Lung (tissue), 11 donors: ENCODE measurements at regions not wholly inside any gene's neighbourhood (a gene's known extent, or its start where the extent isn't known, plus 50 kb on each side); places are given as distances from the start of the nearest gene placed in this dataset.

Source experiments
- ATAC-seq: fragments of 200-7000 bp; cut with Tn5 transposase; one replicate; pipeline ENCODE4 v1.9.1; 2020; ENCODE audit warnings: moderate number of reproducible peaks; ENCODE audit not compliant: insufficient read depth, low FRiP score
- DNase-seq, 3 donors: peaks; one replicate each; pipeline ENCODE4 v3.0.0-alpha.2; 2013 to 2017
- H3K27ac ChIP-seq, 2 donors: one replicate each; pipeline ENCODE4 v1.5.1; 2013; ENCODE audit warnings: mild to moderate bottlenecking in 2 of 2, moderate library complexity in 2 of 2, control low read depth in 1 of 2, inconsistent platforms in 1 of 2, low read depth in 1 of 2, low read length in 1 of 2
- H3K27me3 ChIP-seq, 3 donors: one replicate each; pipeline ENCODE4 v1.5.1; 2013; ENCODE audit warnings: low read length in 2 of 3; ENCODE audit not compliant: control insufficient read depth in 3 of 3, insufficient read depth in 3 of 3
- H3K36me3 ChIP-seq, 4 donors: one replicate each; pipeline ENCODE4 v1.5.1; 2013; ENCODE audit warnings: low read length in 4 of 4, mild to moderate bottlenecking in 1 of 4, moderate library complexity in 1 of 4; ENCODE audit not compliant: control insufficient read depth in 4 of 4, insufficient read depth in 4 of 4
- H3K4me1 ChIP-seq, 5 donors: one replicate each; pipeline ENCODE4 v1.5.1; 2013; ENCODE audit warnings: low read length in 5 of 5, mild to moderate bottlenecking in 2 of 5, moderate library complexity in 1 of 5; ENCODE audit not compliant: control insufficient read depth in 5 of 5, insufficient read depth in 5 of 5
- H3K4me3 ChIP-seq: one replicate; pipeline ENCODE4 v1.5.1; 2013; ENCODE audit warnings: mild to moderate bottlenecking, control low read depth, moderate library complexity
- H3K9ac ChIP-seq, 2 donors: one replicate each; pipeline ENCODE4 v1.5.1; 2013; ENCODE audit warnings: low read length in 2 of 2, control low read depth in 1 of 2; ENCODE audit not compliant: insufficient read depth in 1 of 2
- H3K9me3 ChIP-seq, 4 donors: one replicate each; pipeline ENCODE4 v1.5.1; 2013; ENCODE audit warnings: low read length in 3 of 4, mild to moderate bottlenecking in 1 of 4, moderate library complexity in 1 of 4; ENCODE audit not compliant: control insufficient read depth in 4 of 4, insufficient read depth in 3 of 4
- WGBS, 2 donors: extraction: QIAGEN DNeasy Blood & Tissue Kit; methylation state at CpG; one replicate each; pipeline ENCODE4 v1.1.7; 2013; 5-methylcytosine and 5-hydroxymethylcytosine counted together
- TF ChIP-seq, protein P1 (sequence below): IDR thresholded peaks from 2 replicates; pipeline ENCODE4 v1.5.1; 2012; ENCODE audit warnings: mild to moderate bottlenecking; ENCODE audit errors: control extremely low read depth, extremely low read depth
- donor health status: control.
- donor health status: control.
- donor health status: Bipolar disorder and iron deficiency.
- donor health status: healthy.
- donor health status: DM: yes; HTN: yes; CAD: no.

DNA sequence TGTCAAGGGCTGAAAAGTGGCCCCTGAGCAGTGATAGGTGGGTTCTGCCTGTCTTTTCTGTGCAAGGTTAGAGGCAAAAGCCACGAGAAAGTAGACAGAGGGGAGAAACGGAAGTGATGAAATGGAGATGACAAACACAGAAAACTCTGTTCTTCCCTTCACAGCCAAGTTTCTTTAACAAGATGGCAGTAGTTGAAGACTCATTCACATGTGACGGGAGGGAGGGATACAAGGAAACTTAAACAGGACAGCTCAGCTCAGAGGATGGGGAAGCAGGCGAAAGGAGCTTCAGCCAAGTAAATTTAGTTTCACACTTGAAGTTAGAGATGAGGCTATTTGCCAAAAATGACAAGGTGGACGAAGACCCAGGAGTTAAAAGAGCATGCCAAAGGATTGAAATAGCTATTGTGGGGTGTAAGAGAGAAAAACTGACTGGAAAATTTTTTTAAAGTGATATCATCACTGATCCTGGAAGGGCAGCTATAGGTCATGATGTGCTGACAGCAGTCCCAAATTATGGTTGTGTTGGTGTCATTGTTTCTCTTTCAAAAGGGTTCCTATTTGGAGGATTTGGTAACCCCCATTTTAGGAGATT is 347.9 kb downstream of the EFNB2 start:
- Histone ChIP-seq H3K9me3 (peaks cover 0 to 5% (median 0%) of the 10 kb centered on the region in 4 donors), H3K4me3 (no peak overlapping the region), H3K4me1 (no peaks in the 10 kb centered on the region), H3K27ac (no peak overlapping the region), H3K9ac (no peak overlapping the region), H3K27me3 (peaks cover 0 to 2% (median 0%) of the 10 kb centered on the region in 3 donors), H3K36me3 (no peaks in the 10 kb centered on the region)
- 73 to 84% methylated on average over 5 of the region's 5 CpGs for WGBS, 2 donors
- TF ChIP-seq, protein P1, sequence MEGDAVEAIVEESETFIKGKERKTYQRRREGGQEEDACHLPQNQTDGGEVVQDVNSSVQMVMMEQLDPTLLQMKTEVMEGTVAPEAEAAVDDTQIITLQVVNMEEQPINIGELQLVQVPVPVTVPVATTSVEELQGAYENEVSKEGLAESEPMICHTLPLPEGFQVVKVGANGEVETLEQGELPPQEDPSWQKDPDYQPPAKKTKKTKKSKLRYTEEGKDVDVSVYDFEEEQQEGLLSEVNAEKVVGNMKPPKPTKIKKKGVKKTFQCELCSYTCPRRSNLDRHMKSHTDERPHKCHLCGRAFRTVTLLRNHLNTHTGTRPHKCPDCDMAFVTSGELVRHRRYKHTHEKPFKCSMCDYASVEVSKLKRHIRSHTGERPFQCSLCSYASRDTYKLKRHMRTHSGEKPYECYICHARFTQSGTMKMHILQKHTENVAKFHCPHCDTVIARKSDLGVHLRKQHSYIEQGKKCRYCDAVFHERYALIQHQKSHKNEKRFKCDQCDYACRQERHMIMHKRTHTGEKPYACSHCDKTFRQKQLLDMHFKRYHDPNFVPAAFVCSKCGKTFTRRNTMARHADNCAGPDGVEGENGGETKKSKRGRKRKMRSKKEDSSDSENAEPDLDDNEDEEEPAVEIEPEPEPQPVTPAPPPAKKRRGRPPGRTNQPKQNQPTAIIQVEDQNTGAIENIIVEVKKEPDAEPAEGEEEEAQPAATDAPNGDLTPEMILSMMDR, result no peak
- DNase-seq (no peak), ATAC-seq (no peak)

DNA sequence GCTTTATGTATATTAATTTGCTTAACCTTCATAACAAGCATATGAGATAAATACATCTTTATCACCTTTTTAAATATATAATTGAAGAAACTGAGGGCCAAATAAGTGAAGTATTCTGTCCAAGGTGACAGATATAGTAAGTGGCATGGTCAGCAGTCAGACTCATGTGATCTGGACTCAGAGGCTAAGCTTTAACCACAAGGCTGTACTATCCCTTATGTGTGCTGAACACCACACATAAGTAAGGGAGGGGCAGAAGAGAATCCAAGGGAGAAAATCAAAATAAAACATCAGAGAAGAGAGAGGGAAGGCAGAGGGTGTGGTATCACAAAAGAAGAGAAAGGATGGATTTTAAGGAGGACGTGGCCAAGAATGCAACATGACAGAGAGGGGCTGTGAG is 348.4 kb downstream of the EFNB2 start:
- ATAC-seq, result no peak
- WGBS, 2 donors, result 94 to 96% methylated on average over 1 of the region's 1 CpG
- H3K36me3 ChIP-seq, result no peaks in the 10 kb centered on the region
- no peak overlapping the region for H3K9ac ChIP-seq
- H3K4me1 ChIP-seq, result no peaks in the 10 kb centered on the region
- no peak for DNase-seq
- H3K27me3 ChIP-seq, result peaks cover 0 to 2% (median 0%) of the 10 kb centered on the region in 3 donors
- H3K9me3 ChIP-seq, result peaks cover 0 to 5% (median 0%) of the 10 kb centered on the region in 4 donors
- H3K4me3 ChIP-seq, result no peak overlapping the region
- TF ChIP-seq, protein P1, result no peak
- H3K27ac ChIP-seq, result no peak overlapping the region

DNA sequence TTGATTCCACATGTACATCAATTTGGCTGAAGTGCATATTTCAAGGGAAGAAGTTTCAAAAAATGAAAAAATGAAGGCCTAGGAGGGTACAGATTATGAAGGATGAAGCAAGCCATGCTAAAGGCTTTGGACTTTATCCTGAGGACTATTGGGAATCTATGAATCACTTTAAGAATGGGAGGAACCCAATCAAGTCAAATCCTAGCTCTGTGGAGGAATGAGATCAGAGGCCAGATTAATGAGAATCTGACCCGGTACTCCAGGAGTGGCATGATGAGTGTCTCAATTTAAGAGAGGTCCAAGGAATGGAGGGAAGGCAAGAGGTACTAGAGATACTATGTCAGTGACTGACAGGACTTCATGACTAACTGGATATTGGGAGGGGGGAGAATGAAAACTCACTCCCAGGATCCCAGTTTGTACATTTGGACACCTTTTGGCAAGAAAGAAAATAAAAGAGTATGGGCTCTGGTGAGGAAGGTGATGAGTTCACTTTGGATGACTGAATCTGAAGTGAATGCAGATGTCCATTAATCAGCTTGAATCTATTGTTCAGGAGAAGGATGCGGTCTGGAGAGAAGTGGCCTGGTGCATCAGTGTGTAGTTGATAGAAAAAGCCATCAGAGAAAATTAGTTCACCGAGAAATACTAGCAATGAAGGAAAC is 349.0 kb downstream of the EFNB2 start:
- H3K27me3 ChIP-seq, result peaks cover 0 to 2% (median 0%) of the 10 kb centered on the region in 3 donors
- TF ChIP-seq, protein P1, result no peak
- no peak for ATAC-seq

More for the DNA sequence above, 349.0 kb downstream of the EFNB2 start:
- no peaks in the 10 kb centered on the region for H3K36me3 ChIP-seq
- 82 to 90% methylated on average over 3 of the region's 3 CpGs for WGBS, 2 donors
- H3K4me3 ChIP-seq, result no peak overlapping the region
- H3K27ac ChIP-seq, result no peak overlapping the region
- DNase-seq, result no peak
- H3K9me3 ChIP-seq, result peaks cover 0 to 5% (median 0%) of the 10 kb centered on the region in 4 donors
- H3K4me1 ChIP-seq, result no peaks in the 10 kb centered on the region
- H3K9ac ChIP-seq, result no peak overlapping the region
